ENCODE measurements at regions not wholly inside any gene's neighbourhood (a gene's known extent, or its start where the extent isn't known, plus 50 kb on each side); places are given as distances from the start of the nearest gene placed in this dataset.

DNA sequence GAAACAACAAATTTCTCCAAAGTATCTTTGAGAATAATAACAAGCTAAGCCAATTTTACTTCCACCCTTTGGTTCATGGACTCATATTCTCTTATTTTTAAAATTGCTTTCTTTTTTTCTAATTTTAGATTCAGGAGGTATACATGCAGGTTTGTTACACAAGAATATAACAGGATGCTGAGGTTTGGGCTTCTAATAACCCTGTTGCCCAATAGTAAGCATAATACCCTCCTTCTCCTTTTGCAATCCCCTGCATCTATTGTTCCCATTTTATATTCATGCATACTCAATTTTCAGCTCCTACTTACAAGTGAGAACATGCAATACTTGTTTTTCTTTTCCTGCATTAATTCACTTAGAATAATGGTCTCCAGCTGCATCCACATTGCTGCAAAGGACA lies 202.3 kb upstream of the FSTL5 start:
- TF ChIP-seq, protein P1, sequence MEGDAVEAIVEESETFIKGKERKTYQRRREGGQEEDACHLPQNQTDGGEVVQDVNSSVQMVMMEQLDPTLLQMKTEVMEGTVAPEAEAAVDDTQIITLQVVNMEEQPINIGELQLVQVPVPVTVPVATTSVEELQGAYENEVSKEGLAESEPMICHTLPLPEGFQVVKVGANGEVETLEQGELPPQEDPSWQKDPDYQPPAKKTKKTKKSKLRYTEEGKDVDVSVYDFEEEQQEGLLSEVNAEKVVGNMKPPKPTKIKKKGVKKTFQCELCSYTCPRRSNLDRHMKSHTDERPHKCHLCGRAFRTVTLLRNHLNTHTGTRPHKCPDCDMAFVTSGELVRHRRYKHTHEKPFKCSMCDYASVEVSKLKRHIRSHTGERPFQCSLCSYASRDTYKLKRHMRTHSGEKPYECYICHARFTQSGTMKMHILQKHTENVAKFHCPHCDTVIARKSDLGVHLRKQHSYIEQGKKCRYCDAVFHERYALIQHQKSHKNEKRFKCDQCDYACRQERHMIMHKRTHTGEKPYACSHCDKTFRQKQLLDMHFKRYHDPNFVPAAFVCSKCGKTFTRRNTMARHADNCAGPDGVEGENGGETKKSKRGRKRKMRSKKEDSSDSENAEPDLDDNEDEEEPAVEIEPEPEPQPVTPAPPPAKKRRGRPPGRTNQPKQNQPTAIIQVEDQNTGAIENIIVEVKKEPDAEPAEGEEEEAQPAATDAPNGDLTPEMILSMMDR (conservative IDR thresholded peaks at IDR 0.05), result no peak
- H3K27me3 Mint-ChIP-seq (ENCODE audit: low read depth), result no peaks in the 10 kb centered on the region
- peaks cover 9% of the 10 kb centered on the region for H3K4me1 Mint-ChIP-seq
- DNase-seq (ENCODE audit: low read depth, low spot score), result no peak
- no peak overlapping the region for H3K27ac Mint-ChIP-seq (ENCODE audit: unreplicated experiment)
- H3K4me3 Mint-ChIP-seq, result no peak overlapping the region
- peaks cover 4% of the 10 kb centered on the region for H3K9me3 Mint-ChIP-seq
- no peaks in the 10 kb centered on the region for H3K36me3 Mint-ChIP-seq (ENCODE audit: low read depth)

- TF ChIP-seq, protein P1 (conservative IDR thresholded peaks at IDR 0.05), result no peak
- Mint-ChIP-seq H3K36me3 (ENCODE audit: low read depth) (no peaks in the 10 kb centered on the region), H3K27me3 (ENCODE audit: low read depth) (no peaks in the 10 kb centered on the region), H3K4me1 (peaks cover 9% of the 10 kb centered on the region), H3K27ac (ENCODE audit: unreplicated experiment) (no peak overlapping the region), H3K4me3 (no peak overlapping the region), H3K9me3 (peaks cover 4% of the 10 kb centered on the region)
- no peak for DNase-seq (ENCODE audit: low read depth, low spot score)
Observed at GRCh38 chr4:162364651-162365050, 200.9 kb upstream of the FSTL5 start.

- no peaks in the 10 kb centered on the region for H3K36me3 Mint-ChIP-seq (ENCODE audit: low read depth)
Observed at GRCh38 chr4:162360369-162361149, 196.8 kb upstream of the FSTL5 start.

DNA sequence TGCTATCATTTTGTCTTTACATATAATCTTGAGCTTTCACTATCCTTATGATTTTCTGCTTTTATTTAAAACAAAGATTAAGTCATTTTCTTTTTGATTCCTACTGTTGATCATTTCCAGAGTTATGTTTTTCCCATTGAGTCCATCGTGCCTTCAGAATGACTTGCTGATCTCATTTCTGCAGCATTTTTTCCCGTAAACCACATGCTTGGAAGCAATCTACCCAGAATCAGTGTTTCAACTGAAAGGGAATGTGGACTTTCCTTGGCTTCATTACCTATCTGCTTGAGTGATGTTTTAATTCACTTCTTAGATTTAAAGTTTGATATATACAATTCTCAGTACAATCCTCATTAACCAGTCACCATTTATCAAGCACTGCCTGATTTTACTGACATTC lies 192.4 kb upstream of the FSTL5 start:
- Mint-ChIP-seq H3K27ac (ENCODE audit: unreplicated experiment) (no peak overlapping the region), H3K9me3 (no peaks in the 10 kb centered on the region), H3K4me1 (no peaks in the 10 kb centered on the region), H3K36me3 (ENCODE audit: low read depth) (no peaks in the 10 kb centered on the region), H3K4me3 (no peak overlapping the region), H3K27me3 (ENCODE audit: low read depth) (no peaks in the 10 kb centered on the region)
- TF ChIP-seq, protein P1 (conservative IDR thresholded peaks at IDR 0.05), result no peak
- DNase-seq (ENCODE audit: low read depth, low spot score), result no peak

More at GRCh38 chr4:162360369-162361149, 196.8 kb upstream of the FSTL5 start:
- H3K27ac Mint-ChIP-seq (ENCODE audit: unreplicated experiment), result no peak overlapping the region
- peaks cover 9% of the 10 kb centered on the region for H3K4me1 Mint-ChIP-seq
- H3K4me3 Mint-ChIP-seq, result no peak overlapping the region
- TF ChIP-seq, protein P1 (conservative IDR thresholded peaks at IDR 0.05), result no peak
- no peaks in the 10 kb centered on the region for H3K9me3 Mint-ChIP-seq
- DNase-seq (ENCODE audit: low read depth, low spot score), result no peak
- H3K27me3 Mint-ChIP-seq (ENCODE audit: low read depth), result no peaks in the 10 kb centered on the region

DNA sequence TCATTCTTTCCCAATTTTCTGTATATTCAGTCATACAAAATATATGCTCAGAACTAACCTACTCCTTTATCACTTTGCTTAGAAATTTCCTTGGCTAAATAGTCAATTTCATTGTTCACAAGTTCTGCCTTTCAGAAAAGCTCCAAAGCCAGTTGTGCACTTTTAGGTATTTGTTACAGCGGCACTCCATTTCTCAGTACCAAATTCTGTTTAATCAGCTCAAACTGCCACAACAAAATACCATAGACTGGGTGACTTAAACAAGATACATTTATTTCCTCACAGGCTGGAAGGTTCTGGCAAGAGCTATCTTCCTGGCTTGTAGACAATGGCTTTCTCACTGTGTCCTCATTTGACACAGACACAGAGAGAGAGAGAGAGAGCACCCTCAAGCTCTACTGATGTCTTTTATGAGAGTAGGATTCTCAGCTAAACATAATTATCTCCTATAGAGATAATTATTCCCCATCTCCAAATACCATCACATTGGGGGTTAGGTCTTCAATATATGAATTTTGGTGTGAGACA lies 188.8 kb upstream of the FSTL5 start:
- no peak for DNase-seq (ENCODE audit: low read depth, low spot score)
- Mint-ChIP-seq H3K36me3 (ENCODE audit: low read depth) (no peaks in the 10 kb centered on the region), H3K4me3 (no peak overlapping the region), H3K4me1 (no peaks in the 10 kb centered on the region), H3K9me3 (no peaks in the 10 kb centered on the region), H3K27me3 (ENCODE audit: low read depth) (no peaks in the 10 kb centered on the region), H3K27ac (ENCODE audit: unreplicated experiment) (no peak overlapping the region)
- TF ChIP-seq, protein P1 (conservative IDR thresholded peaks at IDR 0.05), result no peak
